Endodermal cell (in vitro differentiated cells): ENCODE measurements at regions not wholly inside any gene's neighbourhood (a gene's known extent, or its start where the extent isn't known, plus 50 kb on each side); places are given as distances from the start of the nearest gene placed in this dataset.

Source experiments
- DNase-seq: peaks from one replicate; pipeline ENCODE4 v3.0.0-alpha.2; 2017
- H3K27ac ChIP-seq: 2 replicates; pipeline ENCODE4 v1.5.1; 2013; ENCODE audit warnings: mild to moderate bottlenecking, low read depth, low read length, moderate library complexity
- H3K27me3 ChIP-seq: 2 replicates; pipeline ENCODE4 v1.6.1; 2013; ENCODE audit warnings: mild to moderate bottlenecking, low read length, moderate library complexity; ENCODE audit not compliant: insufficient read depth, control insufficient read depth, poor library complexity, severe bottlenecking
- H3K36me3 ChIP-seq: 2 replicates; pipeline ENCODE4 v1.7.0; 2013; ENCODE audit warnings: mild to moderate bottlenecking, low read length, moderate library complexity; ENCODE audit not compliant: control insufficient read depth, insufficient read depth
- H3K4me1 ChIP-seq: one replicate; pipeline ENCODE4 v1.7.0; 2013; ENCODE audit warnings: low read length; ENCODE audit not compliant: control insufficient read depth, insufficient read depth
- H3K4me3 ChIP-seq: 2 replicates; pipeline ENCODE4 v1.5.1; 2013; ENCODE audit warnings: mild to moderate bottlenecking, low read length, moderate library complexity
- H3K9ac ChIP-seq: 2 replicates; pipeline ENCODE4 v1.6.1; 2013; ENCODE audit warnings: mild to moderate bottlenecking, low read length, moderate library complexity; ENCODE audit not compliant: poor library complexity, severe bottlenecking; ENCODE audit errors: extremely low read depth
- H3K9me3 ChIP-seq: 2 replicates; pipeline ENCODE4 v1.6.1; 2013; ENCODE audit warnings: mild to moderate bottlenecking, low read length, moderate library complexity; ENCODE audit not compliant: control insufficient read depth
- H3K27ac Mint-ChIP-seq: 2 replicates; pipeline ENCODE4 v1.8.0; 2020; ENCODE audit warnings: mixed read lengths
- H3K27me3 Mint-ChIP-seq: 2 replicates; pipeline ENCODE4 v1.8.0; 2021; ENCODE audit warnings: mild to moderate bottlenecking, mixed read lengths; ENCODE audit not compliant: insufficient read depth
- H3K36me3 Mint-ChIP-seq: 2 replicates; pipeline ENCODE4 v1.8.0; 2020; ENCODE audit warnings: low read depth, mixed read lengths
- H3K4me1 Mint-ChIP-seq: 2 replicates; pipeline ENCODE4 v1.8.0; 2020; ENCODE audit warnings: mixed read lengths
- H3K4me3 Mint-ChIP-seq: 2 replicates; pipeline ENCODE4 v1.8.0; 2020; ENCODE audit warnings: mild to moderate bottlenecking, moderate library complexity, mixed read lengths
- H3K9me3 Mint-ChIP-seq: 2 replicates; pipeline ENCODE4 v1.8.0; 2020; ENCODE audit warnings: mild to moderate bottlenecking, mixed read lengths
- CTCF ChIP-seq: fragments of 200-600 bp; sonication (generic); conservative IDR thresholded peaks from 2 replicates; pipeline ENCODE4 v1.5.0; 2021; ENCODE audit warnings: antibody characterized with exemption, mild to moderate bottlenecking
- WGBS, 2 experiments: methylation state at CpG; one replicate each; pipeline versions ENCODE4 v1.1.5 to v1.1.7; 2013; ENCODE audit warnings: missing lambda C conversion rate in 2 of 2, mixed read lengths in 1 of 2; ENCODE audit not compliant: insufficient coverage in 1 of 2, insufficient read length in 1 of 2; 5-methylcytosine and 5-hydroxymethylcytosine counted together

GRCh38 chr19:27971869-27972268 is 1241.1 kb downstream of the UQCRFS1 start:
- H3K4me1 Mint-ChIP-seq, result peaks cover 29% of the 10 kb centered on the region
- Histone ChIP-seq H3K36me3 (no peaks in the 10 kb centered on the region), H3K27me3 (no peaks in the 10 kb centered on the region), H3K4me3 (no peak overlapping the region), H3K4me1 (peaks cover 5% of the 10 kb centered on the region), H3K9ac (no peak overlapping the region), H3K27ac (peak overlapping the region; percentile 88), H3K9me3 (no peaks in the 10 kb centered on the region)
- no peaks in the 10 kb centered on the region for H3K9me3 Mint-ChIP-seq
- H3K36me3 Mint-ChIP-seq, result no peaks in the 10 kb centered on the region
- no peak for DNase-seq
- H3K27me3 Mint-ChIP-seq, result no peaks in the 10 kb centered on the region
- no peak overlapping the region for H3K4me3 Mint-ChIP-seq
- 86% methylated on average over 2 of the region's 2 CpGs; no CpG with 5 or more reads in 1 of the 2 experiments for WGBS, 2 experiments
- peak overlapping the region; percentile 3 for H3K27ac Mint-ChIP-seq
- no peak for TF ChIP-seq CTCF

- peak; percentile 74 for DNase-seq
- Histone ChIP-seq H3K9me3 (no peaks in the 10 kb centered on the region), H3K9ac (no peak overlapping the region), H3K27me3 (no peaks in the 10 kb centered on the region), H3K27ac (peak overlapping the region; percentile 88), H3K4me3 (no peak overlapping the region), H3K4me1 (peaks cover 5% of the 10 kb centered on the region), H3K36me3 (no peaks in the 10 kb centered on the region)
- H3K4me1 Mint-ChIP-seq, result peaks cover 29% of the 10 kb centered on the region
- H3K4me3 Mint-ChIP-seq, result no peak overlapping the region
- no peak for TF ChIP-seq CTCF
- 42 to 68% methylated on average over 4 to 5 of the region's 5 CpGs for WGBS, 2 experiments
- H3K27me3 Mint-ChIP-seq, result no peaks in the 10 kb centered on the region
- no peaks in the 10 kb centered on the region for H3K9me3 Mint-ChIP-seq
- H3K36me3 Mint-ChIP-seq, result no peaks in the 10 kb centered on the region
- no peak overlapping the region for H3K27ac Mint-ChIP-seq
Observed at GRCh38 chr19:27971071-27971470, 1241.9 kb downstream of the UQCRFS1 start.

- Mint-ChIP-seq H3K27me3 (no peaks in the 10 kb centered on the region), H3K27ac (no peak overlapping the region), H3K9me3 (no peaks in the 10 kb centered on the region), H3K4me1 (peaks cover 5% of the 10 kb centered on the region), H3K36me3 (no peaks in the 10 kb centered on the region), H3K4me3 (no peak overlapping the region)
- Histone ChIP-seq H3K27me3 (no peaks in the 10 kb centered on the region), H3K36me3 (no peaks in the 10 kb centered on the region), H3K4me1 (peaks cover 4% of the 10 kb centered on the region), H3K4me3 (no peak overlapping the region), H3K9ac (no peak overlapping the region), H3K27ac (no peak overlapping the region), H3K9me3 (no peaks in the 10 kb centered on the region)
- TF ChIP-seq CTCF, result peak; percentile 88
- DNase-seq, result no peak
- 20 to 60% methylated on average over 1 of the region's 2 CpGs for WGBS, 2 experiments
Observed at GRCh38 chr19:27966390-27966816, 1246.5 kb downstream of the UQCRFS1 start.
